NCI-H2029 (cell line): ENCODE measurements at regions not wholly inside any gene's neighbourhood (a gene's known extent, or its start where the extent isn't known, plus 50 kb on each side); places are given as distances from the start of the nearest gene placed in this dataset.

Experiments used
- DNase-seq: peaks from one replicate; lab custom pipeline; 2025; lab: John Stamatoyannopoulos, UW

DNA sequence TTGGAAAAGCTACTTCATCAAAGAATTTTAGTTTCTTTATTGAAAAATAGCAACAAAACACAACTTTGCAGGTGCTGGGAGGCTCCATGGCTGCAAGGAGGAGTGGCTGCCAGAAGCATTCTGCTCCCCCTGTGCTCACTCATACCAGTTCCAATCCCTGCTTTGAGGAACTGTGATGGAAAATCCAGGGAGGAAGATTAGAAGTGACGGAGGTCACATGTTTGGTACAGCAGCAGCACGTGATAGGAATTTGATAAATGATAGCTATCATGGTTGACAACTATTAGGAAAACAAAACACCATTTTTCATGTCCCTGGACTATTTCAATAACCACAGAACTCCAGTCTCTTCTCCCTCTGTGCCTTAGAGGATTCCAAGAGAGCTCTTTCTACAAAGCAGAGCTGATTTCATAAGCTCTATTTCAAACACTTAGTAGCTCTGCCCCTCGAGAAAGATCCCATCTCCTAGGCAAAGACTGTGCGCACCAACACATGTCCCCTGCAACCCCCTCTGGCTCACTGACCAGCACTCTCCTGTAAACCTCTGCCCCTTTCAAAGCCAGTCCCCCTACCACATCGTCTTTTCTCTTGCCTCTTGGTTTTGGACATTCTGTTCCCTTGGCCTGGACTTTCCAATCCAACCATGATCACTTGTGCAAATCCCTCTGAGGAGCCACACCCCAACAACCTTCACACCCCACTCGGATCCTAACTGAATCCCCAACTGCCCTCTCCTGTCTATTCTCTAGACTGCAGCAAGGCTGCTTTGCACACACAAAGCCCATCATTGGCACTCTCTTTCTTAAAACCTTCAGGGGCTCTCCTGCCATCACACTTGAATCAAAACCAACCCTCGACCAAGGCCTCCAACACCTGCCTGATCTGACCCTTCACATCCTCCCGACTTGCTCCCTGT lies 352.4 kb upstream of the PKDCC start:
- no peak for DNase-seq

DNA sequence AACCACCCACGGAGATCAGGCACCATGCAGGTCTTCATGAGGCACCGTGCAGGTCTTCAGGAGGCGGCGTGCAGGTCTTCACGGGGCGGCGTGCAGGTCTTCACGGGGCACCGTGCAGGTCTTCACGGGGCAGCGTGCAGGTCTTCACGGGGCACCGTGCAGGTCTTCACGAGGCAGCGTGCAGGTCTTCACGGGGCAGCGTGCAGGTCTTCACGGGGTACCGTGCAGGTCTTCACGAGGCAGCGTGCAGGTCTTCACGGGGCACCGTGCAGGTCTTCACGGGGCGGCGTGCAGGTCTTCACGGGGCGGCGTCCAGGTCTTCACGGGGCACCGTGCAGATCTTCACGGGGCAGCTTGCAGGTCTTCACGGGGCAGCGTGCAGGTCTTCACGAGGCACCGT lies 350.4 kb upstream of the PKDCC start:
- DNase-seq, result no peak

- no peak for DNase-seq
Observed at GRCh38 chr2:41698678-41699422, 349.0 kb upstream of the PKDCC start.

DNA sequence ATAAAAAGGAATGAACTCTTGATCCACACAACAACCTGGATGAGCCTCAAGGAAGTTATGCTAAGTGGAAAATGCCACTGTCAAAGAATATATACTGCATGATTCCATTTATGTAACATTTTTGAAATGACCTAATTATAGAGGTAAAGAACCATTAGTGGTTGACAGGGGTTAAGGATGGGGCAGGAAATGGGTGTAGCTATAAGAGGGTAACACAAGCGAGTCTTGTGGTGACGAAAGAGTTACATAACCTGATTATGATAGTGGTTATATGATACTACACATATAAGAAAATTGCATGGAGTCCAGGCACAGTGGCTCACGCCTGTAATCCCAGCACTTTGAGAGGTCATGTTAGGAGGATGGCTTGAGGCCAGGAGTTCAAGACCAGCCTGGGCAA lies 346.6 kb upstream of the PKDCC start:
- DNase-seq, result no peak

- DNase-seq, result no peak
Observed at GRCh38 chr2:41703123-41703522, 344.7 kb upstream of the PKDCC start.

DNA sequence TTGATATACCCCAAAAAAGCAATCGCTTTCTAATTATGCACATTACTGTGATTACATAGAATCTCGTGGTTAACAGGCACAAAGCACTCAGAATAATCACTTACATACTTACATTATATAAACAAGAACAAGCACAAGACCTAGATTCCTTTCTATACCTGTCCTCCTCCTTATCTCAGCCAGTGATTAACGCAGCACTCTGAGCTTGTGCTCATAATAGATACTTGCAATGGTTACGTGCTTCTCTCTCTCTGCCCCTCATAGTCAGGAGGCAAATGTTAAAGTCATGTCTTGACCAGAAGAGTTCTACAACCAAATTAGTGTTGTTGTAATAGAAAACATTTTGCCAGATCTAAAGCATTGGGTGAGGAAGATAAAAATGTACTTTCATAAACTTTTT lies 342.2 kb upstream of the PKDCC start:
- no peak for DNase-seq

DNA sequence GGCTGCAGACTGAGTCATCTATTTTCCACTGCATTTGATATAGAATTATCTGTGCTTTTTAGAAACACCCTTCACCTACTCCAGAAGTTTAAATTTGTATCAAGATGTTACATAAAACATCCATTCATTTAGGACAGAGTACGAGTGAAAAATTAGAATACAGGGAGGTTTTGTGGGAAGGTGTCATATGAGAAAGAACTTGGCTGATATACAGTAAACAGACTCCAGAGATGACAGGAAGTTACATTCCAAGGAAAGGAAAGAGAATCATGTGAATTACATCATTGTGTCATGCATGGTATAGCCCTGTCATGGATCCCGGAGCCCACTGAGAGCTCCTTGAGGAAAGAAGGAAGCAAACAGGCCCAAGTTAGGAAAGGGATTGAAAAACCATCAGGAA lies 341.5 kb upstream of the PKDCC start:
- no peak for DNase-seq

DNA sequence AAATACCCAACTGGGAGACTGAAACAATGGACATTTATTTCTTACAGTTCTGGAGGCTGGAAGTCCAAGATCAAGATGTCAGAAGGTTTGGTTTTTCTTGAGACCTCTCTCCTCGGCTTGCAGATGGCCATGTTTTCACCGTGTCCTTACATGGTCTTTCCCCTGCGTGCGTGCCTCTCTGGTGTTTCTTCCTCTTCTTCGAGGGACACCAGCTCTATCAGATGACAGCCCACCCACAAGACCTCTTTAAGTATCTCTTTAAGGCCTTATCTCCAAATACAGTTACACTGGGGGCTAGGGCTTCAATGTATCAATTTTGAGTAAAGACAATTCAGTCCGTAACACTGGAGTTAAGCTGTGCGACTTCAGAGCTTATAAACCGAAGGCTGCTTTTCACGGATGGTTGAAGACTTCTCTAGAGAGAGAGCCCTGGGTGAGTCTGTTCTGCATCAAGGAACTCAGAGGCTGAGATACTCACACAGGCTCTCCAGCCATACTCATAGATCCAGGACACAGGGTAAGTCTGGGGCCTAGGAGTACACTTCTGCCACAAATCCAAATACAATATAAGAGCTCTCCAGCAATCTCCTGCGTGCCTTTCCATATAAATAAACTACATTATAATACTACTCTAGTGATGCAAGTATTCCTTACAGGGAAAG lies 339.9 kb upstream of the PKDCC start:
- DNase-seq, result no peak

GRCh38 chr2:41709702-41710599 lies 337.9 kb upstream of the PKDCC start:
- DNase-seq, result no peak

DNA sequence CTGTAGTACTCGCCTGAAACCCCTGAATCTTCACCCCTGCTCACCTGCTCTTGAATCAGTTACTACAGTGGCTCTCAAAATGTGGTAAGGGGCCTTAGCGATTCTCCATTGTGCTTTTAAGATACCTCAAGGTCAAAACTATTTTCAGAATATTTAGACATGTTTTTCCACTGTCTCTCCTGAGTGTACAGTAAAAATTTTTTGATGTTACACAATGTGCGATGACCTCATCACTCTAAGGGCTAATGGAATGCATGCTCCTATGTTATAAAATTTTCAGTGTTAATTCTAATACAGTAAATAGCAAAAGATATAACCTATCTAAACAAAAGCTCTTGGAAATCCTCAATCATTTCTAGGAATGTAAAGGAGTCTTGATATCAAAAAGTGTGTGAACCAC lies 336.9 kb upstream of the PKDCC start:
- DNase-seq, result no peak

DNA sequence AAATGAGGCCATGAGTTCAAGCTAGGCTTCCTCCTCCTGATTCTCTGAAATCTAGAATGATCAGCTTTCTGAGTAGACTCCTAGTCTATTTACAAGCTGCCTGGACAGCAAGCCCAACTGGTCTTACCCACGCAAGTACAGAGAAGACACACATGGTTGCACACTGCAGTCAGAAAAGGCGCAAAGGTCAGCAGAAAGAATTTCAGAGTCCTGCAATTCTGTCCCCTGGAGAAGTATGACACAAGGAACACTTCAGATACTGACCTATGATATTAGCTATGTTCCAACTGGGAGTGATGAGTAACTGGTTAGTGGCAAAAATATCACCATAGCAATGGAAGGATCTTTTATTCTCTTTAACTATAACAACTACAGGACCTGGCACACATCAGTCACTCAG lies 336.1 kb upstream of the PKDCC start:
- no peak for DNase-seq

DNA sequence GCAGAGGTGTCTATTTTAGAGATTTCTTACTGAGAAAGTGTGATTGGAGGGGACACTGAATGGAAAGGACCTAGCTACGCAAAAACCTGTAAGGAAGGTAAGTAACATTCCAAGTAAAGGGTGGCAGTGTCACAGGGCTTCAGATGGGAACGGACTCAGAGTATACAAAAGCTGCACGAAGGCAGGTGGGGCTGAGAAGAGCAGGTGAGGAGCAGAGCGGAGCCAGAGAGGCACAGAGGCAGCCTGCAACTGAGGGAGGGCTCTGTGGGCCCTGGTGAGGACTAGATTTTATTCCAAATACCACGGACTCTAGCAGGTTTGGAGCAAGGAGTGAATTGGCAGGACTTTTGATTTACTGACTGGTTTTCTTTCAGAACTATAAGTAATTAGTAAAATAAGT lies 331.3 kb upstream of the PKDCC start:
- DNase-seq, result peak; percentile 53

DNA sequence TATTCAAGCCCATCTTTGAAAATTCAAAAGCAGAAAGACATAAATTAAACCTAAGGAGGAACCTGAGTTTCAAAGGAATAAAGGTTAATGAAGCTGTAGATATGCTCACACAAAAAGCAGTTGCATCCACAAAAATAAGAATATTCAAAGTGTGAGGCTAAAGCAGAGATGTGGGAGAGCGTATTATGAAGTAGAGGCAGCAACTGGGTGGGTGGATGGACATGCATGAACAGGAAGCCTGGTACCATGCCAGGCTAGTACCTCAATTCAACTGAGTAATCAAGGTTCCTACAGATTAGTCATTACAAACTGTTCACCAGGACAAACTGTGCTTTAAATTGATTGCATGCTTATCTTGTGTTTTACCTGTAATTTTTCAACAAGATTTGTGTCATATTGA lies 330.0 kb upstream of the PKDCC start:
- no peak for DNase-seq

GRCh38 chr2:41718705-41719104 lies 329.1 kb upstream of the PKDCC start:
- DNase-seq, result no peak

- no peak for DNase-seq
Observed at GRCh38 chr2:41719756-41720155, 328.1 kb upstream of the PKDCC start.

- DNase-seq, result no peak
Observed at GRCh38 chr2:41720331-41721251, 327.2 kb upstream of the PKDCC start.

GRCh38 chr2:41722668-41723369 lies 325.0 kb upstream of the PKDCC start:
- DNase-seq, result no peak

DNA sequence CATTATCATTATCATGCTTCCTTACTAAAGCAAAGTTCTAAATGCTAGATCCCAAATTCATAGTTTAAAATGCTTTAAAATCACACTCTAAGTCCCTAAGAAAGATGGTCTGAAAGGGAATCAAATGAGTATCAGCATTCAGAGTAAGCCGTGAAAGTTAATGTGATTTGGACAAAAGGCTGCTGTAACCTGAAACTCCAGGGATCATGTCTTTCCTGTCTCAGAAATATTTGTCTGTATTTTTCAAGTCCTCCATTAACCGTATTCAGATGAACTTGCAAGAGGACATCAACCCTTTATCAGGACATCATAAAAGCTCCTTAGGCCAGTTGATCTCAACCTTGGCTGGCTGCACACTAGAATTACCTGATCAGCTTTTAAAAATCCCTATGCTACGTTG lies 324.3 kb upstream of the PKDCC start:
- DNase-seq, result no peak

GRCh38 chr2:41724465-41724864 lies 323.4 kb upstream of the PKDCC start:
- DNase-seq, result no peak

GRCh38 chr2:41725901-41726300 lies 321.9 kb upstream of the PKDCC start:
- no peak for DNase-seq
